HG03460 (cell line): ENCODE measurements at regions not wholly inside any gene's neighbourhood (a gene's known extent, or its start where the extent isn't known, plus 50 kb on each side); places are given as distances from the start of the nearest gene placed in this dataset.
"Not testable (repeated sequence)": the region's sequence is repeated elsewhere in the genome, so short reads cannot be mapped to it uniquely, and the experiment has no call there.

ENCODE experiments used
- ATAC-seq: cut with Tn5 transposase; IDR thresholded peaks from one replicate; pipeline ENCODE4 v1.9.1; 2021; ENCODE audit not compliant: unreplicated experiment

- peak; percentile 60 for ATAC-seq
Observed at GRCh38 chr3:106299300-106300098, 430.7 kb upstream of the CBLB start.

GRCh38 chr3:106302451-106303221 lies 433.8 kb upstream of the CBLB start:
- ATAC-seq: peak; percentile 92

- no peak for ATAC-seq
Observed at GRCh38 chr3:106303766-106304165, 435.0 kb upstream of the CBLB start.

GRCh38 chr3:106305127-106305526 lies 436.3 kb upstream of the CBLB start:
- no peak for ATAC-seq

- no peak for ATAC-seq
Observed at GRCh38 chr3:106305882-106306435, 437.1 kb upstream of the CBLB start.

GRCh38 chr3:106309274-106309673 lies 440.5 kb upstream of the CBLB start:
- ATAC-seq: no peak

GRCh38 chr3:106309798-106310197 lies 441.0 kb upstream of the CBLB start:
- ATAC-seq: not testable (repeated sequence)

GRCh38 chr3:106317141-106318055 lies 448.6 kb upstream of the CBLB start:
- no peak for ATAC-seq

GRCh38 chr3:106321438-106321837 lies 452.6 kb upstream of the CBLB start:
- ATAC-seq: not testable (repeated sequence)

- no peak for ATAC-seq
Observed at GRCh38 chr3:106323586-106323985, 454.8 kb upstream of the CBLB start.

GRCh38 chr3:106326941-106327695 lies 458.3 kb upstream of the CBLB start:
- ATAC-seq: no peak

GRCh38 chr3:106327696-106328025 lies 458.8 kb upstream of the CBLB start:
- ATAC-seq: no peak

GRCh38 chr3:106328224-106328623 lies 459.4 kb upstream of the CBLB start:
- ATAC-seq: no peak

- no peak for ATAC-seq
Observed at GRCh38 chr3:106329521-106329920, 460.7 kb upstream of the CBLB start.

GRCh38 chr3:106331636-106332035 lies 462.8 kb upstream of the CBLB start:
- no peak for ATAC-seq

GRCh38 chr3:106332129-106332528 lies 463.3 kb upstream of the CBLB start:
- no peak for ATAC-seq

- peak; percentile 40 for ATAC-seq
Observed at GRCh38 chr3:106332884-106333283, 464.1 kb upstream of the CBLB start.

GRCh38 chr3:106333911-106334618 lies 465.3 kb upstream of the CBLB start:
- peak; percentile 63 for ATAC-seq

GRCh38 chr3:106336619-106337018 lies 467.8 kb upstream of the CBLB start:
- ATAC-seq: no peak

- ATAC-seq: no peak
Observed at GRCh38 chr3:106337116-106337515, 468.3 kb upstream of the CBLB start.
